Peyer's patch (tissue), 4 donors: ENCODE measurements at regions not wholly inside any gene's neighbourhood (a gene's known extent, or its start where the extent isn't known, plus 50 kb on each side); places are given as distances from the start of the nearest gene placed in this dataset.

Experiments used
- CTCF ChIP-seq, 6 experiments: fragments of 450-650 bp in 4 of 6; fragments of 200-600 bp in 2 of 6; sonication (generic) in 1 of 6; IDR thresholded peaks; one replicate each; pipeline ENCODE4 v1.5.1; 2017 to 2019; ENCODE audit warnings: antibody characterized with exemption in 6 of 6, mild to moderate bottlenecking in 3 of 6, moderate library complexity in 1 of 6
- POLR2A ChIP-seq, 2 donors: fragments of 450-650 bp; IDR thresholded peaks; one replicate each; pipeline ENCODE4 v1.5.1; 2017; ENCODE audit warnings: antibody characterized with exemption in 2 of 2, mild to moderate bottlenecking in 2 of 2, moderate library complexity in 2 of 2

- TF ChIP-seq CTCF (IDR thresholded peaks at IDR 0.05) (no peak), POLR2A (IDR thresholded peaks at IDR 0.05) (no peak)
Observed at GRCh38 chr11:112719736-112720525, 241.3 kb upstream of the NCAM1 start.
